Spinal cord (tissue), 9 donors: ENCODE measurements at regions not wholly inside any gene's neighbourhood (a gene's known extent, or its start where the extent isn't known, plus 50 kb on each side); places are given as distances from the start of the nearest gene placed in this dataset.

Experiments
- DNase-seq, 6 donors: peaks; one replicate each; pipeline versions ENCODE4 v3.0.0 to v3.0.0-alpha.2; 2013 to 2015; ENCODE audit warnings: low spot score in 6 of 6, low read depth in 4 of 6
- H3K27ac ChIP-seq: one replicate; pipeline ENCODE4 v1.5.1; 2013; ENCODE audit warnings: low read depth, low read length, control low read depth
- H3K27me3 ChIP-seq: one replicate; pipeline ENCODE4 v1.6.1; 2013; ENCODE audit warnings: low read length; ENCODE audit not compliant: control insufficient read depth, insufficient read depth
- H3K36me3 ChIP-seq: one replicate; pipeline ENCODE4 v1.6.1; 2013; ENCODE audit warnings: low read length; ENCODE audit not compliant: control insufficient read depth, insufficient read depth
- H3K4me1 ChIP-seq: one replicate; pipeline ENCODE4 v1.6.1; 2013; ENCODE audit warnings: low read length; ENCODE audit not compliant: control insufficient read depth, insufficient read depth
- H3K4me3 ChIP-seq: one replicate; pipeline ENCODE4 v1.5.1; 2013; ENCODE audit warnings: low read depth, low read length, control low read depth
- H3K9me3 ChIP-seq: one replicate; pipeline ENCODE4 v1.6.1; 2013; ENCODE audit warnings: low read length; ENCODE audit not compliant: control insufficient read depth, insufficient read depth
- WGBS: methylation state at CpG from one replicate; pipeline ENCODE4 v1.1.5; 2013; ENCODE audit warnings: missing lambda C conversion rate; ENCODE audit not compliant: insufficient coverage; 5-methylcytosine and 5-hydroxymethylcytosine counted together
- donor health status: healthy.

DNA sequence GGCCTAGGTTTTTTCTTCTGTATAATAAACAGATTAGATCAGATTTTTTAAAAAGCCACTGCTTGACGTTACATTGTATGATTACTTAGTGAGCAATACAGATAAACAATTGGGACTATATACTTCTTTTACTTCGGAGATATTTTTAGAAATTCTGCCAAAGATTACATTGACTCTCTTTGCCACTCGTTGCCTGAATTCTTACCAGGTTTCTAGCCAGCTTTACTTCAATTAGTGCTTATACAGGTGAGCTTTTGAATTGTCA, 156.6 kb downstream of the HAUS1 start:
- WGBS = no CpG with 5 or more reads among the region's 3 CpGs
- Histone ChIP-seq H3K27ac (no peak overlapping the region), H3K9me3 (no peaks in the 10 kb centered on the region), H3K36me3 (peaks cover 8% of the 10 kb centered on the region), H3K4me3 (no peak overlapping the region), H3K4me1 (no peaks in the 10 kb centered on the region), H3K27me3 (no peaks in the 10 kb centered on the region)
- DNase-seq = no peak

DNA sequence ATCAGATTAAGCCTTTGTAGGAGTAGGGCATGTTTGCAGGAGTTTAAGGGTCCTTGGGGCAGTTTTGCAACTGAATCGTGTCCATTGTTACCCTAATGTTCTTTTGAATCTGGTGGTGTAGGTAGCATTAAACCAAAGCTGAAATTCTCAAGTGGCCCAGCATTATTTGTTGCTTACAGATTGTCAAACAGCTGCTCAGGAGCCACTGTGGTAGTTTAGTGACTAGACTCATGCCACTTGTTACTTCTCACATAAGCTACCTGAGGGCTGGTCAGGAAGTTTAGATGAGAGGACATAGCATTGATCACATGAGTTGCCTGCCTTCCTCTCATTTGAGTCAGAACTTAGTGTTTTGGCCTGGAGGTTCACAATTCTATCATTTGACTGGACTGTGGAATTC, 157.6 kb downstream of the HAUS1 start:
- H3K27me3 ChIP-seq = no peaks in the 10 kb centered on the region
- H3K9me3 ChIP-seq = no peaks in the 10 kb centered on the region
- no peaks in the 10 kb centered on the region for H3K4me1 ChIP-seq
- 25% methylated on average over 1 of the region's 1 CpG for WGBS
- peaks cover 8% of the 10 kb centered on the region for H3K36me3 ChIP-seq
- no peak for DNase-seq
- no peak overlapping the region for H3K4me3 ChIP-seq
- no peak overlapping the region for H3K27ac ChIP-seq

DNA sequence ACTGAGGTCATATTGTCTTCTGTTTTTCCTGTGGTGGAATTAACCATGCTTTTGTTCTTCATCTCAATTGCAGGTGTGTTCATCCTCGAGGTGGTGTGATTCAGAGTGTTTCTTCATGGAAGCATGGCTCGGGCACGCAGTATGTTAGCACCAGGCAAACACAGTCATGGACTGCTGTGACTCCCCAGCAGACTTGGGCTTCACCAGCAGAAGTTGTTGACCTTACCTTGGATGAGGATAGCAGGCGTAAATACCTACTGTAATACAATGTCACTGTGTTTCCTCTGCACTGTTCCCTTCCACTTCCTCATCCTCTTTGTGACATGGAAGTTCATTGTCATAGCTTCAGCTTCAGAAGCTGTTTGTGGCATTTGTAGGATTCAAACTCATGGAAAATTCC, 158.7 kb downstream of the HAUS1 start:
- Histone ChIP-seq H3K9me3 (no peaks in the 10 kb centered on the region), H3K4me3 (no peak overlapping the region), H3K4me1 (no peaks in the 10 kb centered on the region), H3K27ac (no peak overlapping the region), H3K36me3 (peaks cover 7% of the 10 kb centered on the region), H3K27me3 (no peaks in the 10 kb centered on the region)
- DNase-seq = no peak
- 71% methylated on average over 2 of the region's 4 CpGs for WGBS

DNA sequence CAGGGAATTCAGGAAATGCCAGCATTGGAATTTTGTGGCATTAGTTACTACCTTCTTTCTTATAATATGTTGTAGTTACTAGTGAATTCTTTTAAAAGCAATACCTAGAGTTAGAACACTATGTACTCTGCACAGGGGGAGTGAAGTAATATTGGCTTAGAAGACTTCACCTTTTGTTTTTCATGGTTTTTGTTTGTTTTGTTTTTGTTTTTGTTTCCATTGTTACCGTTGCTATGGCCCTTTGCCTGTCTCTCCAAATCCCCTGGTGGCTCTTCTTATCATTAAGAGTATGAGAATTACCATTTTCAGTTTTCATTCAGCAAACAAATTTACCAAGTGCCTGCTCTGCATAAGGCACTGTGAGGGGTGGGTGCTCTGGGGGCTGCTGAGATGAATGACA, 160.1 kb downstream of the HAUS1 start:
- no peaks in the 10 kb centered on the region for H3K4me1 ChIP-seq
- peaks cover 6% of the 10 kb centered on the region for H3K36me3 ChIP-seq
- DNase-seq = no peak
- no peaks in the 10 kb centered on the region for H3K27me3 ChIP-seq
- WGBS = no CpG with 5 or more reads among the region's 1 CpG
- no peak overlapping the region for H3K27ac ChIP-seq
- no peaks in the 10 kb centered on the region for H3K9me3 ChIP-seq
- no peak overlapping the region for H3K4me3 ChIP-seq

DNA sequence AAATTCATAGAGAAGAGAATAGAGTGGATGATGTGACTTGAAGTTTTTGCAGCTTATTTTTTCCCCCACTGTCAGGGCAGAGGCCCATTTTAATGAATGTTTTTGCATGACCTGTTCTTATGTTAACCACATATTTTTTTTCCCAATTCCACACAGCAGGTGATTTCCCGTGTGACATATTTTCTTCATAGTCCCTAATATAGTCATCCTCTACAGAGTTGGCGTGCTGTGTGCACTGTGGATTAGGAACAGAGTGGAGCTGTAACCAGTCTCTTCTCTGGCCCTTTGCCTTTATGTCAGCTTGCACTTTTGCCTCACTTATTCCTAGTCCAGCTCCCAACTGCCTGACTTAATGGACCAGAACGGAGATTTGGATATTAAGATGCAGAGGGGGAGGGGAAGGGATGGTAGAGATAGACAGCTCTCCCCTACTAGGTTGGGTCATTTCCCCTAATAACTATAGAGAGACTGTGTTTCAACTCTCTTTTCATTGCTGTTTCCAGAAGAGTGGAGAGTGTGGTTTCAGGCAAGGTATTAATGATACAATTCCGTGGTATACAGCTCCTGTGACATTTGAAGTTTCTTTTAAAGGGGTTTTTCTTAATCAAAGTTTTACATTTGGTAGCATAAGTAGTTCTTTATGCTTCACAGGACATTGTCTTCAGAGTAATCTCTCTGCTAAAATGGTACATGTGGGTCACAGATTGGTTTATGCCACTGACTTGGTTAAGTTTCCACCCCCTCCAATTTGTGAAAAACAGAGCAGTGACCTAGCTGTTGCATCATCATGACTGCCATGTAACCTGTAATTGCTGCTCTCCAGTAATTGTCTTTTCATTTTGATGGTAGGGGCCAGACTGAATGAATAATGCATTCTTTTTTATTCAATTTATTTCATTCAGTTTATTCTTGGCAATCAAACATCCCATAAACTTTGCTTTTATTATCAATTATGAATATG, 161.3 kb downstream of the HAUS1 start:
- Histone ChIP-seq H3K36me3 (peaks cover 6% of the 10 kb centered on the region), H3K4me1 (no peaks in the 10 kb centered on the region), H3K27ac (no peak overlapping the region), H3K9me3 (no peaks in the 10 kb centered on the region), H3K4me3 (no peak overlapping the region), H3K27me3 (no peaks in the 10 kb centered on the region)
- DNase-seq = no peak
- no CpG with 5 or more reads among the region's 4 CpGs for WGBS

DNA sequence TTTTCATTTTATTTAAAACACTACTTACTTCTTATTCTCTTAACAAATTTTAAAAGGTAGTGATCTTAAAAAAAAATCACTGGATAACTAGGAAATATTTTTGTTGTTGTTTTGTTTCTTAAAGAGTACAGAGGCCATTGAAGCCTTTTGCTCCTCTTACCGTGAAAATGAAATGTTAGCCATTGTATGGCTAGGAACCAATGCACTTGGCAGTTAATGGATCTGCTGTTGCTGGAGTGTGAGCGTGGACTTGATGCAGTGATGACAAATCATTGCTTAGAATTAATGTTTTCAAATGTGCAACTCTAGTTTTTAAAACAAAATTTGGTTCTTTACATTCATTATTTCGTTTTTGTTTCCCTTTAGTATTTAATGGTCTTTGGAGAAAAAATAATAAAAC, 162.3 kb downstream of the HAUS1 start:
- Histone ChIP-seq H3K36me3 (peaks cover 6% of the 10 kb centered on the region), H3K4me3 (no peak overlapping the region), H3K27me3 (no peaks in the 10 kb centered on the region), H3K27ac (no peak overlapping the region), H3K4me1 (no peaks in the 10 kb centered on the region), H3K9me3 (no peaks in the 10 kb centered on the region)
- WGBS = 43% methylated on average over 1 of the region's 3 CpGs
- DNase-seq = no peak

DNA sequence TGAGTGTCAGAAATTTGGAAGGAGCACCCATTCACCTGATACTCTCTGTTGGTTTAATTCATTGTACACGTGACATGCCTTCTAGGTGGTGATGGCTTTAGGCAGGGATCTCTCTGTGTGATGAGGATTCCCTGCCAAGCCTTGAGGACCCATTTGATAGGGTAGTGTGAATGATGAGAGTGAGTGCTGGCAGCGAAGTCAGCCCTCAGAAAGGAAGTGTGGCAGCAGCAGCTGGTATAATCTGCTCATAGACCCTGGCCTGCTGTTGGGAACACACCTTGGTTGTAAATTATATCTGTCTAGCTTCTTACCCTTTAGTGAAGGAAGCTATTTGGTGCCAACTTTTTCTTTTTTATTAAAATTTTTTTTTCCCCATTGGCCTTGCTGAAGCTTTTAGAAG, 164.5 kb downstream of the HAUS1 start:
- no peak overlapping the region for H3K27ac ChIP-seq
- no peaks in the 10 kb centered on the region for H3K27me3 ChIP-seq
- 100% methylated on average over 2 of the region's 2 CpGs for WGBS
- H3K4me1 ChIP-seq = no peaks in the 10 kb centered on the region
- no peak for DNase-seq
- no peaks in the 10 kb centered on the region for H3K9me3 ChIP-seq
- H3K4me3 ChIP-seq = no peak overlapping the region
- peaks cover 6% of the 10 kb centered on the region for H3K36me3 ChIP-seq

DNA sequence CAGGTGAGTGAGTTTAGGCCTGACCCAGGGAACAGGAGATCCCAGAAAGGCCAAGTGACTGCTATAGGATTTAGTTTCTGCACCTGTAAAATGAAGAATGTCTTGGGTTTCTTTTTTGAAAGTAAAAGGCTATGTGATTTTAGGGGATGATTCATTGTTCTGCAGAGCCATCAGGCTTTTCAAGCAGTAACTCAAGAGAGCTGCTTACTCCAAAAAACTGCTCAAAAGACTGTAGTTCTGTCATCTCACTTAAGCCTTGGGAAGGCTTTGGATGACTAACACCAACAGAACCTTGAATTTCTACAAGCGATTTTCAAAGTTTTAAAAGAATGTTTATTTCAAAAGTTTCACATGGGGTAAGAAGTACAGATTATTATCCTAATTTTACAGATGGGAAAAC, 165.1 kb downstream of the HAUS1 start:
- Histone ChIP-seq H3K9me3 (no peaks in the 10 kb centered on the region), H3K27me3 (no peaks in the 10 kb centered on the region), H3K4me1 (no peaks in the 10 kb centered on the region), H3K4me3 (no peak overlapping the region), H3K27ac (no peak overlapping the region), H3K36me3 (peaks cover 5% of the 10 kb centered on the region)
- whole genome bisulfite sequencing = no CpG with 5 or more reads among the region's 1 CpG
- no peak for DNase-seq

DNA sequence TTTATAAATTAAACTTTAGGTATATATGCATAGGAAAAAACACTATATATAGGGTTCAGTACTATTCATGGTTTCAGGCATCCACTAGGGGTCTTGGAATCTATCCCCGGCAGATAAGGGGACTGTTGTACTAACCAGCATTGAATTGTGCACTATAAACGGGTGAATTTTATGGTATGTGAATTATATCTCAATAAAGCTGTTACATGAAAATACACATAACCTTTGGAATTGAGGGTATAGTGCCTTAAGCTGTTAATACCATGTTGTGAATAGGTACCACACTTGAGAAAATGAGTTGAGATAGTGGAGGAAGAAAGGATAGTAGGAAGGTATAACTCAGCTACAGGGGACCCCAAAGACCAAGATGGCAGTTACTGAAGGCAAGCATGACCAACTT, 167.3 kb downstream of the HAUS1 start:
- H3K4me3 ChIP-seq = no peak overlapping the region
- no peaks in the 10 kb centered on the region for H3K36me3 ChIP-seq
- no peaks in the 10 kb centered on the region for H3K4me1 ChIP-seq
- H3K27ac ChIP-seq = no peak overlapping the region
- DNase-seq = no peak
- WGBS = no CpG with 5 or more reads among the region's 2 CpGs
- no peaks in the 10 kb centered on the region for H3K27me3 ChIP-seq
- H3K9me3 ChIP-seq = no peaks in the 10 kb centered on the region

DNA sequence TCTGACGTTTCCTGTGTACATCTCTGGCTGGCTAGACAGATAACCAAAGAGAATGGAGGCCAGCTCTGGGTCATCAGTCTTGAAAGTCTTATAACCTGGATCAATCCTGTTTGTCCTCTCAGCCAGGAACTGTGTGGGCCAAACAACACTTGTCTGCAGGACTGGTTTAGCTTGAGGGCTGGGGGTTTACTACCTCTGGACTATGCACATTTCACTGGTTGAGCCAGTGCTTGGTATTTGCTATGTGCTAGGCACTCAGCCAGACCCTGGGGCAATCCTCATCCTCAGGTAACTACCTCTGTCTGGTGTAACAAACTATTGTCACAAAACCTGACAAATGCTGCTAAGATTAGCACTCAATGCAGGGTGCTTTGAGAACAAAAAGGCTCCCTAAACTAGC, 169.7 kb downstream of the HAUS1 start:
- no peak for DNase-seq
- Histone ChIP-seq H3K27ac (no peak overlapping the region), H3K4me3 (no peak overlapping the region), H3K4me1 (no peaks in the 10 kb centered on the region), H3K36me3 (no peaks in the 10 kb centered on the region), H3K9me3 (no peaks in the 10 kb centered on the region), H3K27me3 (no peaks in the 10 kb centered on the region)
- WGBS = 70% methylated on average over 1 of the region's 1 CpG
